BLaER1 treated with 17β-estradiol and CSF1 and Interleukin-3, amounts not matched to agents 10 nM and 100 nM (cell line): ENCODE measurements at regions not wholly inside any gene's neighbourhood (a gene's known extent, or its start where the extent isn't known, plus 50 kb on each side); places are given as distances from the start of the nearest gene placed in this dataset.

ENCODE experiments used
- H3K27ac ChIP-seq, 11 experiments: shearing (Covaris generic); formaldehyde crosslinking; 2 replicates each; pipeline ENCODE4 v1.8.1; 2022
- H3K27me3 ChIP-seq, 11 experiments: shearing (Covaris generic); formaldehyde crosslinking; 2 replicates each; pipeline ENCODE4 v1.8.1; 2022
- H3K36me3 ChIP-seq, 11 experiments: shearing (Covaris generic); formaldehyde crosslinking; 2 replicates each; pipeline ENCODE4 v1.8.1; 2022
- H3K4me1 ChIP-seq, 10 experiments: shearing (Covaris generic); formaldehyde crosslinking; 2 replicates each; pipeline ENCODE4 v1.8.1; 2022
- H3K4me2 ChIP-seq, 11 experiments: shearing (Covaris generic); formaldehyde crosslinking; 2 replicates each; pipeline ENCODE4 v1.8.1; 2022
- H3K4me3 ChIP-seq, 10 experiments: shearing (Covaris generic); formaldehyde crosslinking; 2 replicates each; pipeline ENCODE4 v1.8.1; 2022
- H3K9ac ChIP-seq, 11 experiments: shearing (Covaris generic); formaldehyde crosslinking; 2 replicates each; pipeline ENCODE4 v1.8.1; 2022
- H3K9me3 ChIP-seq, 11 experiments: shearing (Covaris generic); formaldehyde crosslinking; replicated peaks in 1 of 11; 2 replicates each; pipeline ENCODE4 v1.8.1; 2022
- H4K20me1 ChIP-seq, 11 experiments: shearing (Covaris generic); formaldehyde crosslinking; 2 replicates each; pipeline ENCODE4 v1.8.1; 2022
- Cebpa-rat ChIP-seq, 11 experiments: shearing (Covaris generic); IDR thresholded peaks; 2 replicates each; pipeline ENCODE4 v1.8.1; 2022

GRCh38 chr10:63008491-63008890, 124.6 kb upstream of the NRBF2 start:
- no peak overlapping the region for H3K27ac ChIP-seq
- no peaks in the 10 kb centered on the region for H3K9me3 ChIP-seq
- no peaks in the 10 kb centered on the region for H3K27me3 ChIP-seq
- H3K9ac ChIP-seq = no peak overlapping the region
- no peak for TF ChIP-seq Cebpa-rat (IDR thresholded peaks at IDR 0.05)
- no peaks in the 10 kb centered on the region for H3K4me1 ChIP-seq
- H4K20me1 ChIP-seq = no peaks in the 10 kb centered on the region
- H3K36me3 ChIP-seq = no peaks in the 10 kb centered on the region
- H3K4me3 ChIP-seq = no peak overlapping the region
- no peak overlapping the region for H3K4me2 ChIP-seq

DNA sequence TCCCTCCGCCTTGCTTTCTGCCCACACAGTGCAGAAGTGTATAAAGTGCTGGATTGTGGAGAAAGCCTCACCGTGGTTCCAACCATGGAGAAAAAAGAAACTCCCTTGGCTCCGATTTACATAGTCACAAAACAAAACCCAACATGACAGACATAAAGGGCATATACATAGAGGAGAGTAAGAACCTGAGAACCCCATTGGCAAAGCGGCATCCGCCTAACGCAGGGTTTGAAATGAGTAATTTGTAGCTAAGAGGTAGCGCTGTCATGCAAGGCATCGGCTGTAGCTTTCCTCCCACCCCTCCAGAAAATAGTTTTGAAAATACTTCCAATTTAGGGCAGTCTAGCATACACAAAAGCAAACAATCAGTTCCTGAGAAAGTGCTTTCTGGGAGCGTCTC, 126.0 kb upstream of the NRBF2 start:
- Histone ChIP-seq H3K4me3 (no peak overlapping the region), H3K27ac (no peak overlapping the region), H3K9ac (no peak overlapping the region), H3K27me3 (no peaks in the 10 kb centered on the region), H3K36me3 (no peaks in the 10 kb centered on the region), H3K4me2 (no peak overlapping the region), H3K4me1 (no peaks in the 10 kb centered on the region), H4K20me1 (no peaks in the 10 kb centered on the region), H3K9me3 (no peaks in the 10 kb centered on the region)
- TF ChIP-seq Cebpa-rat (IDR thresholded peaks at IDR 0.05) = no peak

GRCh38 chr10:63005246-63005645, 127.9 kb upstream of the NRBF2 start:
- no peaks in the 10 kb centered on the region for H3K9me3 ChIP-seq
- H3K27ac ChIP-seq = no peak overlapping the region
- no peaks in the 10 kb centered on the region for H3K36me3 ChIP-seq
- no peaks in the 10 kb centered on the region for H3K4me1 ChIP-seq
- no peak overlapping the region for H3K4me3 ChIP-seq
- no peak overlapping the region for H3K9ac ChIP-seq
- H4K20me1 ChIP-seq = no peaks in the 10 kb centered on the region
- no peaks in the 10 kb centered on the region for H3K27me3 ChIP-seq
- no peak for TF ChIP-seq Cebpa-rat (IDR thresholded peaks at IDR 0.05)
- no peak overlapping the region for H3K4me2 ChIP-seq

- Histone ChIP-seq H3K4me3 (no peak overlapping the region), H3K27ac (no peak overlapping the region), H4K20me1 (no peaks in the 10 kb centered on the region), H3K36me3 (no peaks in the 10 kb centered on the region), H3K4me1 (no peaks in the 10 kb centered on the region), H3K4me2 (no peak overlapping the region), H3K9me3 (no peaks in the 10 kb centered on the region), H3K9ac (no peak overlapping the region), H3K27me3 (no peaks in the 10 kb centered on the region)
- no peak for TF ChIP-seq Cebpa-rat (IDR thresholded peaks at IDR 0.05)
These were observed 129.2 kb upstream of the NRBF2 start for GRCh38 chr10:63003816-63004453.

DNA sequence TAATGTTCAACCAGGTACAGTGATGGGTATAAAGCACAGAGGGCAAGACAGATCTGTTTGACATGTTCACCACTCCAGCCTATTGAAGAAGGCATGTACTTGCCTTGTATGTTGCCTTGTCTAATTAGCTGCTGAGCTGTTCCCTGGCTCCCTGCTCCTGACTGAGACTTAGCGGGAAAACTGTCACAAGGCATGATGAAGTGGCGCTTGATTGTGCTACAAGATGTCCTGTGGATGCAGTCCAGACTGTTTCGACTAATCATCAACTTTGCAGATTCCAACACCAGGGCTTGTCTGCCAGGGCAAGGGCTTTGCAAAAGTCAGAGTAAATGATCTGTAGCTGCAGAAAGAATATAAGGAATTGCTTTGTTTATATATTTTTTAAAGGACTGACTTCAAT, 136.2 kb upstream of the NRBF2 start:
- Histone ChIP-seq H3K27ac (no peak overlapping the region), H3K27me3 (no peaks in the 10 kb centered on the region), H3K9me3 (no peaks in the 10 kb centered on the region), H3K4me1 (no peaks in the 10 kb centered on the region), H3K4me2 (no peak overlapping the region), H3K36me3 (no peaks in the 10 kb centered on the region), H3K4me3 (no peak overlapping the region), H4K20me1 (no peaks in the 10 kb centered on the region), H3K9ac (no peak overlapping the region)
- no peak for TF ChIP-seq Cebpa-rat (IDR thresholded peaks at IDR 0.05)

DNA sequence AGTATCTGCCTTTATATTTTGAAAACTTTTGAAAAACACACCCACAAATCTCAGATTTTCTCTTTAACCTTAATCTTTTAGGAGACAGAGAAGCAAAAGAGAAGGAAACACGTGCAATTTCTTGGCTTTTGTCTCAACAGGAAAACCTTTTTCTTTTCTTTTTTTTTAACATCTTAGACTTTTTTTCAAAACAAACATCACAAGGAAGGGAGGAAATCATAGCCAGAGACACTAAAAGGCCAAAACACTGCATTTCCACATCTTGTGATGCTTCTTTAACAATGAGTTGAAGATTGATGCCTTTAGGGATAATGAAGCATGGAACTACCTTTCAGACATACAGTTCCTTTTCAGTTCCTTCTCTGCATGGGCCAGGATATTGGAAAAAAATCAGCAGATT, 136.6 kb upstream of the NRBF2 start:
- TF ChIP-seq Cebpa-rat (IDR thresholded peaks at IDR 0.05) = no peak
- Histone ChIP-seq H3K36me3 (no peaks in the 10 kb centered on the region), H3K27ac (no peak overlapping the region), H3K27me3 (no peaks in the 10 kb centered on the region), H3K4me3 (no peak overlapping the region), H3K4me1 (no peaks in the 10 kb centered on the region), H3K4me2 (no peak overlapping the region), H4K20me1 (no peaks in the 10 kb centered on the region), H3K9ac (no peak overlapping the region), H3K9me3 (no peaks in the 10 kb centered on the region)

DNA sequence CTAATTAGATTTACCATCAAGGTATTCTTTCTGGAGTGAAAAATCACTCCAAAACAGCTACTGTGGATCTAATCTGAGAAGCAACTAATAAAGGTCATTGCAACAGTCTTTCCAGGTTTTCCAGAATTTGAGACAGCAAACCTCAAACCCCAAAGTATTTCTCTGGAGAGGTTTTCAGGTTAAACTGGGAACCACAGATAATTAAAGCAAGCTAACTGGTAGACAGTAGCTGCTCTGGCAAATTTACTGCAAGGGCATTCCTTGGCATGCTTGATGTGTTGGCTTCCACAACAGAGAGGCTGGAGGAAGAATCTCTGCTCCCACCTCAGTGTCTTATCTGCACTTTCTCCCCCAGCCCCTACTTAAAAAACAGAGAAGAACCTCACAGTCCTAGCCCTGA, 140.0 kb upstream of the NRBF2 start:
- no peaks in the 10 kb centered on the region for H3K9me3 ChIP-seq
- H3K36me3 ChIP-seq = no peaks in the 10 kb centered on the region
- no peak overlapping the region for H3K9ac ChIP-seq
- H3K4me3 ChIP-seq = no peak overlapping the region
- no peaks in the 10 kb centered on the region for H3K27me3 ChIP-seq
- H3K4me1 ChIP-seq = no peaks in the 10 kb centered on the region
- no peak overlapping the region for H3K27ac ChIP-seq
- H3K4me2 ChIP-seq = no peak overlapping the region
- no peaks in the 10 kb centered on the region for H4K20me1 ChIP-seq
- no peak for TF ChIP-seq Cebpa-rat (IDR thresholded peaks at IDR 0.05)

DNA sequence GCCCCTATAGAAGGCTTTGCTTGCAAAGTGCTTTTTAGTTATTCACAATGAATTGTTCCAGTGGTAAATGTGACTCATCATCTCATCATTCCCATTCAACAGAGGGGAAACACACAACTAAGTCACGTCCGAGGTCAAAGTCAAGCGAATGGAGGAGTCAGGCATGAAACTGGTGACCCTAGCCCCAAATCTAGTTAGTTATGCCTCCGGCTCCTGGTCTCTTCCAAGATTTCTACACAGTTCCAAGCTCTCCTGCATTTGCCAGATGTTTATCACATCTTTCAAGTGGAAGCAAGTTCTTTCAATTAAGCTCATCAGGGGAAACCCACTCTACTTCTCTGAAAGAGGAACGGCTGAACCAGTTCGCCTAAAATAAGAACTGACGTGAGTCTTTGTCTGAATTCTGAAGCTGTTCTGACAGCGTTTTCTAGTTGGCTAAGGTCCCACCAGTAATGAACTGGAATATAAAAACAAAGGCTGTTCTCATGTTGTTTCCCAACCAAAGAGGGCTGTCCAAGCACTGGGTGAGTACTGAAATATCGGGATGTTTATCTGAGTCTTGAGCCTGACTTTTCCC, 140.9 kb upstream of the NRBF2 start:
- Histone ChIP-seq H3K4me1 (no peaks in the 10 kb centered on the region), H3K4me3 (no peak overlapping the region), H3K9me3 (no peaks in the 10 kb centered on the region), H3K27me3 (no peaks in the 10 kb centered on the region), H3K4me2 (no peak overlapping the region), H3K27ac (no peak overlapping the region), H3K9ac (no peak overlapping the region), H4K20me1 (no peaks in the 10 kb centered on the region), H3K36me3 (no peaks in the 10 kb centered on the region)
- TF ChIP-seq Cebpa-rat (IDR thresholded peaks at IDR 0.05) = no peak

DNA sequence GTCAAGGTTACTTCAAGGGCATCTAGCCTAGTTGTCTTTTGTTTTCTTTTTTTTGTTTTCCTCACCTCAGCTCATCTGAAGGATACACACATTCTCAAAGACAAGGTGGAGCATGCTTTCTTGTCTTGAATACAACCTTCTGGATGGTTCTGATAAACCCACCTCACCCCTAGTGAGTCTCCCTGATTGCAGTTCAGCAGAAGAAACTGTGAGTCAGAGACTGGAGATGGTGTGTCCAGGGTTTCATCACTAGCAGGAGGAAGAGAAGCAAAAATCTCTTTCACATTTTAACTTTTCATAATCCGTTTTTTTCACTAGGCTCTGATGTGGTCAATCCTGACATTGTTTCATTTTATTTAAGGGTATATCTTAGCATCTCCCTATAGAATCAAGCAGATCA, 143.0 kb upstream of the NRBF2 start:
- H3K9ac ChIP-seq = no peak overlapping the region
- H3K4me3 ChIP-seq = no peak overlapping the region
- no peak overlapping the region for H3K4me2 ChIP-seq
- H3K36me3 ChIP-seq = no peaks in the 10 kb centered on the region
- TF ChIP-seq Cebpa-rat (IDR thresholded peaks at IDR 0.05) = no peak
- no peaks in the 10 kb centered on the region for H4K20me1 ChIP-seq
- no peaks in the 10 kb centered on the region for H3K9me3 ChIP-seq
- H3K27ac ChIP-seq = no peak overlapping the region
- no peaks in the 10 kb centered on the region for H3K27me3 ChIP-seq
- H3K4me1 ChIP-seq = no peaks in the 10 kb centered on the region

DNA sequence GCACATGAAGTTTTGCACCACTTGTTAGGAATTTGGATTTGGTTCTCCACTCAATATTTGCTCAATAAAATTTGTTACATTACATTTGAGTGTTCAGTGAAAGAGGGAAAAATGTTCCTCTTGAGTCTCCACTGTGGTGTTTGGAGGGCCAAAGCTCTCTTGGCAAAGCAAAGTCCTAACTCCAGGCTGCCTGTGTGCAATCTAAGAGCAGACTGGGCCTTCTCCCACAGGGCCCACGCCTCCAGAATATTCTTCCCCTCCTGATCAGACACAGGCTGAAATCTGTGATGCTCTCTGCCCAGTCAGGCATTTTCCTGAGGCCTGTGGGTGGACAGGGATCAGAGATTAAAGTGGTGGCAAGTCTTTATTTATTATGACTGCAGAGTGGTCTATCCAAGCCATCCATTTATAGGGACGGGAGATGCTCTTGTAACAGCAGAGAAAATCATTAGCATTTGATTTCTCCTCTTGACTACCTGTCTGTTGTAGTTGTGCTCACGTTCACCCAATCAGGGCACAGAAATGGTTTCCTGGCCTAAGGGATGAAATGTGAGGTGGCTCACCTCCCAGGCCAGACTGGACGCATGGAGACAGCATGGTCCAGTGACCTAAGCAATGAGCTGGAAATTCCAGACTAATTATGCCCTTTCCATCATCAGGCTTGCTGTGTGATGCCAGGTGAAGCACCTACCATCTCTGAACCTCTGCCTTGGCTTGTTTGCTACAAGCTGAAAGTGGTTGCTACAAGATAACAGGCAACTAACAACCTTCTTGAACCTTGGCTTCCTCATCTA, 147.1 kb upstream of the NRBF2 start:
- Histone ChIP-seq H4K20me1 (no peaks in the 10 kb centered on the region), H3K4me1 (no peaks in the 10 kb centered on the region), H3K27ac (no peak overlapping the region), H3K9ac (no peak overlapping the region), H3K9me3 (no peaks in the 10 kb centered on the region), H3K4me3 (no peak overlapping the region), H3K27me3 (no peaks in the 10 kb centered on the region), H3K4me2 (no peak overlapping the region; a peak in 1 of 22 replicates), H3K36me3 (no peaks in the 10 kb centered on the region)
- no peak for TF ChIP-seq Cebpa-rat (IDR thresholded peaks at IDR 0.05)
